ENCODE measurements at regions not wholly inside any gene's neighbourhood (a gene's known extent, or its start where the extent isn't known, plus 50 kb on each side); places are given as distances from the start of the nearest gene placed in this dataset.

DNA sequence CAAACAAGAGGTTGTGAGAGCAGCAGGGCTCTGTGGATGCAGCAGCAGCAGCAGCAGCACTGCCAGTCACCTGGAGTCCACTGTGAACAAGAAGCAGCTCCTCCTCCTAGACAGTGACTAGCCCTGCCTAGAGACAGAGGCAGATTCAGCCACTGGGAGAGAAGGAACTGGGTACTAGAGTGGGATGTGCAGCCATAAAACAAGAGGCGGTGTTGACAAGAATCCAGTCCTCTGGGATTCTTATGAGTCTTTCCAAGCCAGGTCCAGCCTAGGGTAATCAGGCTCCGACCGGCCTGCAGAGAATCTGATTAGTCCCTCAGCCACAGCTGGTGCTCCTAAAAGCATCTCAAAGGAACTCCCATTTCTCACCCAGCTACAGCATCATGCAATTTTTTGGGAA is 83.9 kb upstream of the USP47 start:
- TF ChIP-seq, protein P1, sequence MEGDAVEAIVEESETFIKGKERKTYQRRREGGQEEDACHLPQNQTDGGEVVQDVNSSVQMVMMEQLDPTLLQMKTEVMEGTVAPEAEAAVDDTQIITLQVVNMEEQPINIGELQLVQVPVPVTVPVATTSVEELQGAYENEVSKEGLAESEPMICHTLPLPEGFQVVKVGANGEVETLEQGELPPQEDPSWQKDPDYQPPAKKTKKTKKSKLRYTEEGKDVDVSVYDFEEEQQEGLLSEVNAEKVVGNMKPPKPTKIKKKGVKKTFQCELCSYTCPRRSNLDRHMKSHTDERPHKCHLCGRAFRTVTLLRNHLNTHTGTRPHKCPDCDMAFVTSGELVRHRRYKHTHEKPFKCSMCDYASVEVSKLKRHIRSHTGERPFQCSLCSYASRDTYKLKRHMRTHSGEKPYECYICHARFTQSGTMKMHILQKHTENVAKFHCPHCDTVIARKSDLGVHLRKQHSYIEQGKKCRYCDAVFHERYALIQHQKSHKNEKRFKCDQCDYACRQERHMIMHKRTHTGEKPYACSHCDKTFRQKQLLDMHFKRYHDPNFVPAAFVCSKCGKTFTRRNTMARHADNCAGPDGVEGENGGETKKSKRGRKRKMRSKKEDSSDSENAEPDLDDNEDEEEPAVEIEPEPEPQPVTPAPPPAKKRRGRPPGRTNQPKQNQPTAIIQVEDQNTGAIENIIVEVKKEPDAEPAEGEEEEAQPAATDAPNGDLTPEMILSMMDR (IDR thresholded peaks at IDR 0.05; ENCODE audit: borderline replicate concordance, insufficient read depth, low read depth, low read length) = no peak
- H3K4me3 ChIP-seq (ENCODE audit: low read depth, low read length) = no peak overlapping the region

GRCh38 chr11:11756718-11757117 is 85.1 kb upstream of the USP47 start:
- H3K4me3 ChIP-seq (ENCODE audit: low read depth, low read length) = no peak overlapping the region
- TF ChIP-seq, protein P1 (IDR thresholded peaks at IDR 0.05; ENCODE audit: borderline replicate concordance, insufficient read depth, low read depth, low read length) = no peak

GRCh38 chr11:11755871-11756270 is 85.9 kb upstream of the USP47 start:
- no peak overlapping the region for H3K4me3 ChIP-seq (ENCODE audit: low read depth, low read length)
- TF ChIP-seq, protein P1 (IDR thresholded peaks at IDR 0.05; ENCODE audit: borderline replicate concordance, insufficient read depth, low read depth, low read length) = no peak

- TF ChIP-seq, protein P1 (IDR thresholded peaks at IDR 0.05; ENCODE audit: borderline replicate concordance, insufficient read depth, low read depth, low read length) = no peak
- no peak overlapping the region for H3K4me3 ChIP-seq (ENCODE audit: low read depth, low read length)
These were observed 89.1 kb upstream of the USP47 start for GRCh38 chr11:11752679-11753078.

GRCh38 chr11:11750017-11750878 is 91.5 kb upstream of the USP47 start:
- TF ChIP-seq, protein P1 (IDR thresholded peaks at IDR 0.05; ENCODE audit: borderline replicate concordance, insufficient read depth, low read depth, low read length) = no peak
- H3K4me3 ChIP-seq (ENCODE audit: low read depth, low read length) = no peak overlapping the region

DNA sequence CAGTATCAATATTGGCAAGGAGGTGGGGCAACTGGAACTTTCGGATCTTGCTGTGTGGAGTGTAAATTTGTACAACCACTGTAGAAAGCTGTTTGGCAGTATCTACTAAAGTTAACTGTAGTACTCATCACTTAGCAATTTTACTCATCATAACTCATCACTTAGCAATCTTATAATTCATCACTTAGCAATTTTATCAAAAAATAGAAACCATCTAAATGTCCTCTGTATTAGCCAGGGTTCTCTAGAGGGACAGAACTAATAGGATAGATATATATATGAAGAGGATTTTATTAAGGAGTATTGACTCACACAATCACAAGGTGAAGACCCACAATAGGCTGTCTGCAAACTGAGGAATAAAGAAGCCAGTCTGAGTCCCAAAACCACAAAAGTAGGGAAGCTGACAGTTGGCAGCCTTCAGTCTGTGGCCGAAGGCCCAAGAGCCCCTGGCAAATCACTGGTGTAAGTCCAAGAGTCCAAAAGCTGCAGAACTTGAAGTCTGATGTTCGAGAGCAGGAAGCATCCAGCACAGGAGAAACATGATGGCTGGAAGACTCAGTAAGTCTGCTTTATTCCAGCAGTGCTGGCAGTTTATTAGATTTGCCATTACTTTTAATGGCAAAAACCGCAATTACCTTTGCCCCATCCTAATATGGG is 92.9 kb upstream of the USP47 start:
- H3K4me3 ChIP-seq (ENCODE audit: low read depth, low read length) = no peak overlapping the region
- TF ChIP-seq, protein P1 (IDR thresholded peaks at IDR 0.05; ENCODE audit: borderline replicate concordance, insufficient read depth, low read depth, low read length) = no peak

GRCh38 chr11:11747570-11747969 is 94.2 kb upstream of the USP47 start:
- TF ChIP-seq, protein P1 (IDR thresholded peaks at IDR 0.05; ENCODE audit: borderline replicate concordance, insufficient read depth, low read depth, low read length) = no peak
- H3K4me3 ChIP-seq (ENCODE audit: low read depth, low read length) = no peak overlapping the region

Data from GM12875 (cell line).